Limb (tissue), 2 donors: ENCODE measurements at regions not wholly inside any gene's neighbourhood (a gene's known extent, or its start where the extent isn't known, plus 50 kb on each side); places are given as distances from the start of the nearest gene placed in this dataset.
"Not testable (repeated sequence)": the region's sequence is repeated elsewhere in the genome, so short reads cannot be mapped to it uniquely, and the experiment has no call there.

Source experiments
- DNase-seq, 2 donors: peaks; one replicate each; pipeline ENCODE4 v3.0.0-alpha.2; 2016; ENCODE audit errors: extremely low spot score in 2 of 2

- no peak for DNase-seq
Observed at GRCh38 chr4:147236806-147237205, 244.1 kb upstream of the EDNRA start.

- no peak for DNase-seq
Observed at GRCh38 chr4:147244786-147245185, 236.1 kb upstream of the EDNRA start.

DNA sequence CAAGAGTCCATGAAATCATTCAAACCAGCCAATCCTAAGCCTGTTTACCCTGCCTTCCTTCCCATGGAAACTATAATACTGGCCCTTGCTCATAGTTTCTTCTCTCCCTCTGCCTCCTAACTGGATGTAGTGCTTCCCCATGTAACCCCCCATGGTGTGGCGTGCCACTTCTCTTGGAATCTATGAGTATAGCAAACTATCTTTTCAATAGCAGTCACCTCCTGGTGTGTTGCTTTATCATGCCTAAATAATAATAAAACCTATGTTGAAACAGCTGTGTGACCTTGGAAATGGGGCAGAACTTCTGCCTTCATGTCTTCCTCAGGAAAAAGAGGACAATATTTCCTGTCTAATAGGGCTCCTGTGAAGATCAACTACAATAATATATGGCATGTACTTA, 234.8 kb upstream of the EDNRA start:
- no peak for DNase-seq

- not testable (repeated sequence) for DNase-seq
Observed at GRCh38 chr4:147246528-147246927, 234.4 kb upstream of the EDNRA start.

GRCh38 chr4:147247579-147247978, 233.3 kb upstream of the EDNRA start:
- DNase-seq, result no peak

DNA sequence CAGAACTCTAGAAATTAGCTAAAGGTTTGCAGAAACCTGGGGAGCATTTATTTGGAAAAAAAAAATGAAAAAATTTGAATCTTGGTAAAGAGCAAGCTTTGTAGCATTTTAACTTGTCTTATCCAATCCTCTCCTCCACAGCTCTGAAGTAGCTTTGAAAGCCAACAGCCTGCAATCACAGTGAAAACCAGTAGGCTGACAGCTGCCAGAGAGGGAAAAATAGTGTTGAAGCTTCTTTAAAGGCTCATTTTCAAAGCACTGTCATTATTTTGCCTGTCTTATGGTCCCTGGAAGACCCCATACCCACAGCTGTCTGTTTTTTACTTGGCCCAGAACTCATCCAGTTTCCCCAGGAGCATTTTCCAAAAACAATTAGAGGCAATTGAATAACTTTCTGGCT, 230.8 kb upstream of the EDNRA start:
- DNase-seq, result no peak

GRCh38 chr4:147255268-147255667, 225.6 kb upstream of the EDNRA start:
- DNase-seq, result not testable (repeated sequence)

GRCh38 chr4:147259271-147259670, 221.6 kb upstream of the EDNRA start:
- DNase-seq, result not testable (repeated sequence)

- no peak for DNase-seq
Observed at GRCh38 chr4:147284256-147284835, 196.6 kb upstream of the EDNRA start.

DNA sequence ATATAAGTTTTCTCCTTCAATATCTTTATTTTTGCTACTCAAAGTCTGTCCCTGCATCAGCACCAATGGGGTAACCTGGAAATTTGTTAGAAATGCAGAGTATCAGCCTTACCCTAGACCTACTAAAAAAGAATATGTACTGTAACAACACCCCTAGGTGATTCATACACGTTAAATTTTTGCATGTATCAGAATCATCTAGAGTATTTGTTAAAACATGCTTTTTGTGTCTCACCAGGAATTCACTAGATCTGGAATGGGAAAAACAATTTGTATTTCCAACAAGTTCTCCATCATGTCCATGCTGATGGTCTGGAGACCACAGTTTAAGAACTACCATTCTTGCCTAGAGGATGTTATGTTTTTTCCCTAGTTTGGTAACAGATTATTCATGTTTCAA, 196.0 kb upstream of the EDNRA start:
- DNase-seq, result no peak

- DNase-seq, result no peak
Observed at GRCh38 chr4:147285751-147286150, 195.1 kb upstream of the EDNRA start.

DNA sequence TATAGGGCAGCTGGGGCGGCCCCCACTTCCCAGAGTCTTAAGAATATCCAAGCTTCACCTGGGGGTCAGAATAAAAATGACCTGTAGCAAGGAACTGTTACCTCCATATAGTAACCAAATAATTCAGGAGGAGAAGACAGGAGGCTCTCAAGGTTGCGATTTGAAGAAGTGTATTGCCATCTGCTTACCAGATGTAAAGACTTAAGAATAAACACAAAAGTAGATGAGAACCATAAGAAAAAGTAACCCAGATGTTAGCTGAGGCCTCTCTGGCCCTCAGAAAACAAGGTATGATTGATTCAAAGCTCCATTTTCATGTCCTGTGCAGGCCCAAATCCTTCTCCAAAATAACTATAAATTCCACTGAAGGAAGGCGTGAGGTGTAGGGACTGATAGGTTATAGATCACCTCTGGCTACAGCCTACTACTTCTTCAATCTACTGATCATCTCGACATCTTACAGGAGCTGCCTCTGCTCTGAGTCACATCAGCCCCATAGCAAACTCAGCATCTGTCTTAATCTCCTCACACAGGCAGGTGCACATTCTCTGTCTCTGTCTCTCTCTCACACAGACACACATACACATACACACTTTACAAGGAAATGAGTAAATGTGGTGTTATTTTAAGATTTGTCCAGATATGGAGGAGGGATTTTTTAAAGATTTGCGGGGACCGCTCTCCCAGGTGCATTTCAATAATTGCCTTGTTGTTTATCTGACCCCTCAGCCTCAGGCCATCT, 193.9 kb upstream of the EDNRA start:
- DNase-seq, result no peak

DNA sequence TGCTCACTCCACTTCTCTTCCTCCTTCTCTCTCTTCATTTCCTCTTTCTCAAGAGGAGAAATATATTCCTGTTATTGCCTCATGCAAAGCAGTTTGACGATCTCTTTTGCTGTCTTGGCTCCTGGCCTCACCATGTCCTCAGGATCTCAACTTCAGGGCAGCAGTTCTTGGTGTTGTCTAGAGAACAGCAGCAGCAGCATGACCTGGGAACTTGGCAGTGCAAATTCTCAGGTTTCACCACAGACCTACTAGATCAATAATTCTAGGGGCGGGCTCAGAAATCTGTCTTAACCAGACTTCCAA, 193.4 kb upstream of the EDNRA start:
- DNase-seq, result no peak

GRCh38 chr4:147288512-147288911, 192.4 kb upstream of the EDNRA start:
- no peak for DNase-seq

DNA sequence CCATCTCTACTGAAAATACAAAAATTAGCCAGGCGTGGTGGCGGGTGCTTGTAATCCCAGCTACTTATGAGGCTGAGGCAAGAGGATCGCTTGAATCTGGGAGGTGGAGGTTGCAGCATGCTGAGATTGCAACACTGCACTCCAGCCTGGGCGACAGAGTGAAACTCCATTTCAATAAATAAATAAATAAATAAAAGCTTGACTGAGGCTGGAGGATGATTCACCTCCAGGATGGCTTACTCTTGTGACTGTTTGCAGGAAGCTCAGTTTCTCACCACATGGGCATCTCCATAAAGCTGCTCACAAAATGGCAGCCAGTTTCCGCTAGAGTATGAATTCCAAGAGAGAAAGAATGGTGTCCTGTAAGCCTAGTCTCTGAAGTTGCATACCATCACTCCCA, 191.7 kb upstream of the EDNRA start:
- DNase-seq, result no peak

- not testable (repeated sequence) for DNase-seq
Observed at GRCh38 chr4:147292604-147293313, 188.1 kb upstream of the EDNRA start.

- not testable (repeated sequence) for DNase-seq
Observed at GRCh38 chr4:147293314-147293677, 187.6 kb upstream of the EDNRA start.

DNA sequence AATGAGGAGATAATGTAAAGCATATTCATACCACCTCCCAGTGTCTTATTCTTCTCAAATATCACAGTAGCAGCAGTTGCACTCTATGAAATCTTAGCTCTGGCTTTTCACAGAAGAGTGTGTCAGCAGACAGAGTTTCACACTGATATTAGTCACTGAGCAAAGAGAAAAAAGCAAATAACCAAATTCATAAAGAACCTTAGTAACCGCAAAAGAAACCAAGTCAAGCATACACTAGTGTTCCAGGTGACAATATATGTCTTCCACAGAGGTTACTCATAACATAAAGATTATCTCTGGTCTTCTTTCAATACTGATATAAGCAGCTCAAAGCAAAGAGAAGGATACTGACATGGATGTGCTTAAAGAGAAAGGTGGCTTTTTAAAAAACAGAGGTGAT, 181.7 kb upstream of the EDNRA start:
- no peak for DNase-seq

DNA sequence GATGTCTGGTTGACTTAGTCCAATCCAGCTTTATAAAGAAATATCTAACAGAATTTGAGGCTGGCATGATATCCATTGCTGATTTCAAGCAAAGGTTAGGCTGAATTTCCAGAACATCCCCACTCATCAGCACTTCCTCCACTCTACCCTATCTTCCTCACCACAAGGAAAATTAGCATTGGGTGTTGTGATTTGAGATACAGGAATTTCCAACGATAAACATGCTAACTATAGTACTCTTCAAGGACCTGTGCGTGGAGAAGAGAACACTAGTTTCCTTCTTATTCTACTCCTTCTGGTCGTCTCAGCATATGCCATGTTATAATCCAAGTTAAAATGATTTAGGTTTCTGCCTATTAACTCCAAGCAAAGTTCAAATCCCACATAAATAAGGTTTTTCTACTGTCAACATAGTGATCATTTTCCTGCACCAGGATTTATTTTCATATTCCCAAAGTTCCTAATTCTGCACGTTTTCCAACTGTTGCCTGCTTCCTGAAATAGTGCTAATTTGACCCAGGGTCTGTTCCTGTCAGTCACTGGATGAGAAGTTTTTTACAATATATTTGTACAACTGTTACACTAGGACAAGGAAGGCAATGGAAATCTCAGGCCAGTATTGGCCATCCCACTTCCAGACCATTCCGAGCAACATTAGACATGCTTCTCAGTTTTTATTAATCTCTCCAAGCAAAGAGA, 177.6 kb upstream of the EDNRA start:
- DNase-seq, result no peak

DNA sequence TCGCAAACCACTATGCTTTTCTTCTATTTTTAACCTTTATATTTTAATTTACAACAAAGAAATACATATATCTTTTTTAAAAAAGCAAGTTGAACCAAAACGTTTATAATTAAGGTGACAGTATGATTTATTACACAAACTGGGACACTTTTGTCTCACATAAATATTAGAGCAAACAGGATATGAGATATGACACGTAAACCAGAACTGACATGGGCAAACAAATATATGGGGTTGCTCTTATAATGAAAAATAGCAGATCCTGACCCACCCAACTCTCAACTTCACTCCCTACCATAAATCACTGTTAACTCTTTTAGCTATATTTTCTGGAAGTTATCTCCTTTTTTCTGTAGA, 177.0 kb upstream of the EDNRA start:
- no peak for DNase-seq

- DNase-seq, result no peak
Observed at GRCh38 chr4:147307896-147308674, 172.8 kb upstream of the EDNRA start.

GRCh38 chr4:147309434-147309833, 171.5 kb upstream of the EDNRA start:
- DNase-seq, result no peak
